ENCODE measurements at regions not wholly inside any gene's neighbourhood (a gene's known extent, or its start where the extent isn't known, plus 50 kb on each side); places are given as distances from the start of the nearest gene placed in this dataset.
A peak's percentile ranks its signal among the peaks of the same experiment; 100 is the strongest.

- no peak overlapping the region for H3K27ac ChIP-seq
- H3K4me1 ChIP-seq, result no peaks in the 10 kb centered on the region
- H3K4me2 ChIP-seq, result no peak overlapping the region
- no peaks in the 10 kb centered on the region for H4K20me1 ChIP-seq
- no peaks in the 10 kb centered on the region for H3K36me3 ChIP-seq
- H3K9me3 ChIP-seq (replicated peaks in 1 of 11), result no peaks in the 10 kb centered on the region
- no peak for TF ChIP-seq Cebpa-rat (IDR thresholded peaks at IDR 0.05)
- no peaks in the 10 kb centered on the region for H3K27me3 ChIP-seq
- H3K9ac ChIP-seq, result no peak overlapping the region
- no peak overlapping the region for H3K4me3 ChIP-seq
Measured at GRCh38 chr2:41152318-41152717, 700.4 kb upstream of the SLC8A1 start.

GRCh38 chr2:41160439-41160838 is 708.5 kb upstream of the SLC8A1 start:
- TF ChIP-seq Cebpa-rat (IDR thresholded peaks at IDR 0.05), result no peak
- Histone ChIP-seq H3K27me3 (no peaks in the 10 kb centered on the region), H3K36me3 (no peaks in the 10 kb centered on the region), H3K27ac (no peak overlapping the region), H3K4me2 (no peak overlapping the region), H3K4me1 (no peaks in the 10 kb centered on the region), H3K4me3 (no peak overlapping the region), H3K9me3 (replicated peaks in 1 of 11) (no peaks in the 10 kb centered on the region), H4K20me1 (no peaks in the 10 kb centered on the region), H3K9ac (no peak overlapping the region)

- Histone ChIP-seq H3K36me3 (no peaks in the 10 kb centered on the region), H3K4me3 (no peak overlapping the region), H3K27me3 (no peaks in the 10 kb centered on the region), H3K27ac (no peak overlapping the region), H3K9ac (no peak overlapping the region), H3K4me2 (no peak overlapping the region), H4K20me1 (no peaks in the 10 kb centered on the region), H3K4me1 (0 out of 20 replicates have a peak, but pooled peaks cover 0 to 3% (median 0%) of the 10 kb centered on the region in 10 experiments), H3K9me3 (replicated peaks in 1 of 11) (no peaks in the 10 kb centered on the region)
- no peak for TF ChIP-seq Cebpa-rat (IDR thresholded peaks at IDR 0.05)
Measured at GRCh38 chr2:41167014-41167413, 715.1 kb upstream of the SLC8A1 start.

GRCh38 chr2:41169744-41170143 is 717.9 kb upstream of the SLC8A1 start:
- TF ChIP-seq Cebpa-rat (IDR thresholded peaks at IDR 0.05), result no peak
- Histone ChIP-seq H3K27ac (no peak overlapping the region), H3K9me3 (replicated peaks in 1 of 11) (no peaks in the 10 kb centered on the region), H3K4me1 (0 out of 20 replicates have a peak, but pooled peaks cover 0 to 3% (median 0%) of the 10 kb centered on the region in 10 experiments), H3K4me3 (no peak overlapping the region), H4K20me1 (no peaks in the 10 kb centered on the region; a peak in 1 of 22 replicates), H3K36me3 (no peaks in the 10 kb centered on the region), H3K9ac (no peak overlapping the region), H3K4me2 (no peak overlapping the region), H3K27me3 (no peaks in the 10 kb centered on the region)

- peak overlapping the region in 1 of 11 experiments; percentile 2; a peak in 1 of 22 replicates for H3K27ac ChIP-seq
- no peaks in the 10 kb centered on the region for H3K27me3 ChIP-seq
- no peaks in the 10 kb centered on the region for H3K36me3 ChIP-seq
- H4K20me1 ChIP-seq, result no peaks in the 10 kb centered on the region; a peak in 1 of 22 replicates
- H3K4me1 ChIP-seq, result 0 out of 20 replicates have a peak, but pooled peaks cover 0 to 3% (median 0%) of the 10 kb centered on the region in 10 experiments
- H3K4me2 ChIP-seq, result peak overlapping the region in 2 of 11 experiments; percentile 2 to 10; a peak in 2 of 22 replicates
- H3K9ac ChIP-seq, result no peak overlapping the region
- H3K9me3 ChIP-seq (replicated peaks in 1 of 11), result no peaks in the 10 kb centered on the region
- no peak overlapping the region for H3K4me3 ChIP-seq
- no peak for TF ChIP-seq Cebpa-rat (IDR thresholded peaks at IDR 0.05)
Measured at GRCh38 chr2:41170589-41170988, 718.7 kb upstream of the SLC8A1 start.

GRCh38 chr2:41180387-41180786 is 728.5 kb upstream of the SLC8A1 start:
- Histone ChIP-seq H3K27ac (no peak overlapping the region), H3K9ac (no peak overlapping the region), H3K4me2 (no peak overlapping the region), H3K27me3 (no peaks in the 10 kb centered on the region), H3K36me3 (no peaks in the 10 kb centered on the region), H3K4me3 (no peak overlapping the region), H4K20me1 (no peaks in the 10 kb centered on the region), H3K9me3 (replicated peaks in 1 of 11) (no peaks in the 10 kb centered on the region), H3K4me1 (peaks cover 0 to 2% (median 0%) of the 10 kb centered on the region in 10 experiments; a peak in 1 of 20 replicates)
- TF ChIP-seq Cebpa-rat (IDR thresholded peaks at IDR 0.05), result no peak

GRCh38 chr2:41182961-41183360 is 731.1 kb upstream of the SLC8A1 start:
- Histone ChIP-seq H3K9me3 (replicated peaks in 1 of 11) (no peaks in the 10 kb centered on the region), H3K4me3 (no peak overlapping the region), H3K27ac (no peak overlapping the region), H3K9ac (no peak overlapping the region), H3K36me3 (no peaks in the 10 kb centered on the region), H4K20me1 (no peaks in the 10 kb centered on the region), H3K4me2 (no peak overlapping the region), H3K4me1 (peaks cover 0 to 11% (median 5%) of the 10 kb centered on the region in 10 experiments; a peak in 9 of 20 replicates), H3K27me3 (no peaks in the 10 kb centered on the region)
- no peak for TF ChIP-seq Cebpa-rat (IDR thresholded peaks at IDR 0.05)

GRCh38 chr2:41187376-41188122 is 735.7 kb upstream of the SLC8A1 start:
- Histone ChIP-seq H3K36me3 (no peaks in the 10 kb centered on the region), H3K4me3 (no peak overlapping the region), H3K27me3 (no peaks in the 10 kb centered on the region), H3K4me1 (peaks cover 0 to 17% (median 5%) of the 10 kb centered on the region in 10 experiments; a peak in 8 of 20 replicates), H3K27ac (no peak overlapping the region), H4K20me1 (no peaks in the 10 kb centered on the region), H3K4me2 (peak overlapping the region in 6 of 11 experiments; percentile 15 to 42 (median 24); a peak in 8 of 22 replicates), H3K9ac (no peak overlapping the region), H3K9me3 (replicated peaks in 1 of 11) (no peaks in the 10 kb centered on the region)
- TF ChIP-seq Cebpa-rat (IDR thresholded peaks at IDR 0.05), result no peak

GRCh38 chr2:41194230-41194629 is 742.3 kb upstream of the SLC8A1 start:
- no peaks in the 10 kb centered on the region for H3K36me3 ChIP-seq
- no peaks in the 10 kb centered on the region for H3K27me3 ChIP-seq
- no peak for TF ChIP-seq Cebpa-rat (IDR thresholded peaks at IDR 0.05)

GRCh38 chr2:41197781-41198180 is 745.9 kb upstream of the SLC8A1 start:
- H3K4me3 ChIP-seq, result no peak overlapping the region
- no peaks in the 10 kb centered on the region for H3K9me3 ChIP-seq (replicated peaks in 1 of 11)
- H3K4me2 ChIP-seq, result no peak overlapping the region
- H3K4me1 ChIP-seq, result no peaks in the 10 kb centered on the region
- H3K27me3 ChIP-seq, result no peaks in the 10 kb centered on the region
- no peak overlapping the region for H3K9ac ChIP-seq
- H3K36me3 ChIP-seq, result no peaks in the 10 kb centered on the region
- no peak overlapping the region for H3K27ac ChIP-seq
- no peaks in the 10 kb centered on the region for H4K20me1 ChIP-seq
- TF ChIP-seq Cebpa-rat (IDR thresholded peaks at IDR 0.05), result no peak

More at GRCh38 chr2:41194230-41194629, 742.3 kb upstream of the SLC8A1 start:
- no peak overlapping the region for H3K4me2 ChIP-seq
- no peaks in the 10 kb centered on the region for H3K4me1 ChIP-seq
- H3K9me3 ChIP-seq (replicated peaks in 1 of 11), result no peaks in the 10 kb centered on the region
- H4K20me1 ChIP-seq, result no peaks in the 10 kb centered on the region
- no peak overlapping the region for H3K9ac ChIP-seq
- H3K4me3 ChIP-seq, result no peak overlapping the region
- no peak overlapping the region for H3K27ac ChIP-seq
